Muscle of leg (tissue), 3 donors: ENCODE measurements at regions not wholly inside any gene's neighbourhood (a gene's known extent, or its start where the extent isn't known, plus 50 kb on each side); places are given as distances from the start of the nearest gene placed in this dataset.

Source experiments
- DNase-seq: peaks from one replicate; pipeline ENCODE4 v3.0.0; 2013
- H3K27ac ChIP-seq: one replicate; pipeline ENCODE4 v1.5.1; 2013; ENCODE audit warnings: mild to moderate bottlenecking, low read length, control low read depth
- H3K27me3 ChIP-seq: one replicate; pipeline ENCODE4 v1.6.1; 2013; ENCODE audit warnings: low read length; ENCODE audit not compliant: control insufficient read depth, insufficient read depth
- H3K36me3 ChIP-seq: one replicate; pipeline ENCODE4 v1.6.1; 2013; ENCODE audit warnings: low read length; ENCODE audit not compliant: control insufficient read depth, insufficient read depth
- H3K4me1 ChIP-seq: one replicate; pipeline ENCODE4 v1.6.1; 2013; ENCODE audit warnings: low read length; ENCODE audit not compliant: control insufficient read depth, insufficient read depth
- H3K4me3 ChIP-seq: one replicate; pipeline ENCODE4 v1.5.1; 2013; ENCODE audit warnings: low read length, control low read depth
- H3K9me3 ChIP-seq: replicated peaks from 2 replicates; pipeline ENCODE4 v1.6.1; 2013; ENCODE audit warnings: low read depth, low read length; ENCODE audit not compliant: control insufficient read depth
- WGBS: methylation state at CpG from one replicate; pipeline ENCODE4 v1.1.5; 2013; ENCODE audit warnings: missing lambda C conversion rate; ENCODE audit not compliant: insufficient coverage; 5-methylcytosine and 5-hydroxymethylcytosine counted together

GRCh38 chr22:48217596-48217995 is 1455.1 kb downstream of the TBC1D22A start:
- no peak overlapping the region for H3K27ac ChIP-seq
- H3K9me3 ChIP-seq: no peaks in the 10 kb centered on the region
- H3K27me3 ChIP-seq: peaks cover 5% of the 10 kb centered on the region
- WGBS: 90% methylated on average over 11 of the region's 11 CpGs
- no peak for DNase-seq
- H3K36me3 ChIP-seq: no peaks in the 10 kb centered on the region
- H3K4me3 ChIP-seq: no peak overlapping the region
- H3K4me1 ChIP-seq: no peaks in the 10 kb centered on the region

GRCh38 chr22:48212727-48213126 is 1450.3 kb downstream of the TBC1D22A start:
- no peak overlapping the region for H3K27ac ChIP-seq
- no peak for DNase-seq
- no peaks in the 10 kb centered on the region for H3K9me3 ChIP-seq
- peaks cover 7% of the 10 kb centered on the region for H3K27me3 ChIP-seq
- 62% methylated on average over 1 of the region's 1 CpG for WGBS
- H3K4me1 ChIP-seq: no peaks in the 10 kb centered on the region
- no peak overlapping the region for H3K4me3 ChIP-seq
- H3K36me3 ChIP-seq: no peaks in the 10 kb centered on the region

GRCh38 chr22:48210812-48211211 is 1448.4 kb downstream of the TBC1D22A start:
- Histone ChIP-seq H3K36me3 (no peaks in the 10 kb centered on the region), H3K4me3 (no peak overlapping the region), H3K9me3 (no peaks in the 10 kb centered on the region), H3K27me3 (peaks cover 5% of the 10 kb centered on the region), H3K4me1 (no peaks in the 10 kb centered on the region), H3K27ac (no peak overlapping the region)
- no peak for DNase-seq
- 69% methylated on average over 5 of the region's 7 CpGs for WGBS

GRCh38 chr22:48210198-48210580 is 1447.7 kb downstream of the TBC1D22A start:
- no peaks in the 10 kb centered on the region for H3K9me3 ChIP-seq
- no peak overlapping the region for H3K27ac ChIP-seq
- DNase-seq: no peak
- WGBS: 63% methylated on average over 2 of the region's 10 CpGs
- no peak overlapping the region for H3K4me3 ChIP-seq
- H3K36me3 ChIP-seq: no peaks in the 10 kb centered on the region
- H3K4me1 ChIP-seq: no peaks in the 10 kb centered on the region
- peaks cover 5% of the 10 kb centered on the region for H3K27me3 ChIP-seq

- DNase-seq: no peak
- H3K9me3 ChIP-seq: no peaks in the 10 kb centered on the region
- no peaks in the 10 kb centered on the region for H3K4me1 ChIP-seq
- no peaks in the 10 kb centered on the region for H3K36me3 ChIP-seq
- no peak overlapping the region for H3K27ac ChIP-seq
- H3K27me3 ChIP-seq: peaks cover 5% of the 10 kb centered on the region
- 72% methylated on average over 26 of the region's 26 CpGs for WGBS
- no peak overlapping the region for H3K4me3 ChIP-seq
These were observed 1447.2 kb downstream of the TBC1D22A start for GRCh38 chr22:48209473-48210197.

GRCh38 chr22:48208894-48209293 is 1446.4 kb downstream of the TBC1D22A start:
- DNase-seq: no peak
- Histone ChIP-seq H3K27ac (no peak overlapping the region), H3K4me3 (no peak overlapping the region), H3K4me1 (no peaks in the 10 kb centered on the region), H3K9me3 (no peaks in the 10 kb centered on the region), H3K36me3 (no peaks in the 10 kb centered on the region), H3K27me3 (peaks cover 5% of the 10 kb centered on the region)
- 82% methylated on average over 12 of the region's 19 CpGs for WGBS

- no peaks in the 10 kb centered on the region for H3K4me1 ChIP-seq
- no peak overlapping the region for H3K27ac ChIP-seq
- no peaks in the 10 kb centered on the region for H3K9me3 ChIP-seq
- H3K27me3 ChIP-seq: peaks cover 5% of the 10 kb centered on the region
- no peak overlapping the region for H3K4me3 ChIP-seq
- no peaks in the 10 kb centered on the region for H3K36me3 ChIP-seq
- WGBS: no CpG with 5 or more reads among the region's 6 CpGs
- DNase-seq: no peak
These were observed 1445.6 kb downstream of the TBC1D22A start for GRCh38 chr22:48207919-48208535.

GRCh38 chr22:48205790-48206189 is 1443.3 kb downstream of the TBC1D22A start:
- no peak overlapping the region for H3K4me3 ChIP-seq
- no peaks in the 10 kb centered on the region for H3K36me3 ChIP-seq
- peaks cover 5% of the 10 kb centered on the region for H3K27me3 ChIP-seq
- DNase-seq: no peak
- no peak overlapping the region for H3K27ac ChIP-seq
- no peaks in the 10 kb centered on the region for H3K9me3 ChIP-seq
- no peaks in the 10 kb centered on the region for H3K4me1 ChIP-seq
- WGBS: 93% methylated on average over 3 of the region's 3 CpGs

- no peaks in the 10 kb centered on the region for H3K9me3 ChIP-seq
- DNase-seq: no peak
- peaks cover 3% of the 10 kb centered on the region for H3K27me3 ChIP-seq
- no peak overlapping the region for H3K4me3 ChIP-seq
- 77% methylated on average over 4 of the region's 7 CpGs for WGBS
- no peaks in the 10 kb centered on the region for H3K36me3 ChIP-seq
- no peaks in the 10 kb centered on the region for H3K4me1 ChIP-seq
- H3K27ac ChIP-seq: no peak overlapping the region
These were observed 1442.7 kb downstream of the TBC1D22A start for GRCh38 chr22:48205161-48205560.

GRCh38 chr22:48204296-48204695 is 1441.8 kb downstream of the TBC1D22A start:
- no peak for DNase-seq
- WGBS: 71% methylated on average over 1 of the region's 2 CpGs
- H3K4me1 ChIP-seq: no peaks in the 10 kb centered on the region
- no peak overlapping the region for H3K4me3 ChIP-seq
- H3K27me3 ChIP-seq: peaks cover 2% of the 10 kb centered on the region
- no peaks in the 10 kb centered on the region for H3K36me3 ChIP-seq
- H3K27ac ChIP-seq: no peak overlapping the region
- no peaks in the 10 kb centered on the region for H3K9me3 ChIP-seq
